ENCODE measurements at regions not wholly inside any gene's neighbourhood (a gene's known extent, or its start where the extent isn't known, plus 50 kb on each side); places are given as distances from the start of the nearest gene placed in this dataset.

GRCh38 chrX:109841869-109842579, 109.0 kb upstream of the ACSL4 start:
- peaks cover 10% of the 10 kb centered on the region for H3K4me1 Mint-ChIP-seq (ENCODE audit: low read depth)
- H3K9me3 Mint-ChIP-seq: no peaks in the 10 kb centered on the region
- H3K36me3 Mint-ChIP-seq (ENCODE audit: low read depth): no peaks in the 10 kb centered on the region
- no peak overlapping the region for H3K4me3 Mint-ChIP-seq
- ATAC-seq: peak; percentile 65
- intact Hi-C loops (cut with micrococcal nuclease): loop anchor here (5.0 kb wide), 1 partner anchor 110 kb away; the partner anchor contains the start of gene ACSL4
- POLR2A ChIA-PET: no interaction called here
- peak; percentile 11 for DNase-seq
- CTCF ChIA-PET: interaction anchor here (4.0 kb wide), 1 partner anchor 14 kb away, joined by 24 read pairs; no protein-coding TSS in a partner anchor
- H3K27me3 Mint-ChIP-seq: no peaks in the 10 kb centered on the region
- no peak for TF ChIP-seq CTCF (IDR thresholded peaks at IDR 0.05)
- H3K27ac Mint-ChIP-seq: peak overlapping the region; percentile 80

- Mint-ChIP-seq H3K27me3 (no peaks in the 10 kb centered on the region), H3K4me1 (ENCODE audit: low read depth) (peaks cover 16% of the 10 kb centered on the region), H3K4me3 (no peak overlapping the region), H3K27ac (no peak overlapping the region), H3K36me3 (ENCODE audit: low read depth) (no peaks in the 10 kb centered on the region), H3K9me3 (no peaks in the 10 kb centered on the region)
- TF ChIP-seq CTCF (IDR thresholded peaks at IDR 0.05): no peak
- ChIA-PET POLR2A (no interaction called here), CTCF (interaction anchor here (4.0 kb wide), 1 partner anchor 14 kb away, joined by 24 read pairs; no protein-coding TSS in a partner anchor)
- no peak for ATAC-seq
- intact Hi-C loops (cut with micrococcal nuclease): loop anchor here (5.0 kb wide), 1 partner anchor 110 kb away; the partner anchor contains the start of gene ACSL4
- DNase-seq: no peak
These were observed 109.6 kb upstream of the ACSL4 start for GRCh38 chrX:109842611-109843010.

- DNase-seq: peak; percentile 8
- ChIA-PET CTCF (interaction anchor here (0.7 to 4.0 kb wide), 3 partner anchors 12 to 132 kb away, joined by 3 to 24 read pairs (median 3); no protein-coding TSS in a partner anchor), POLR2A (no interaction called here)
- no peak for TF ChIP-seq CTCF (IDR thresholded peaks at IDR 0.05)
- Mint-ChIP-seq H3K27me3 (no peaks in the 10 kb centered on the region), H3K4me3 (no peak overlapping the region), H3K4me1 (ENCODE audit: low read depth) (peaks cover 27% of the 10 kb centered on the region), H3K9me3 (no peaks in the 10 kb centered on the region), H3K27ac (no peak overlapping the region), H3K36me3 (ENCODE audit: low read depth) (no peaks in the 10 kb centered on the region)
- intact Hi-C loops (cut with micrococcal nuclease): loop anchor here (5.0 kb wide), 1 partner anchor 112 kb away; the partner anchor contains the start of gene ACSL4
- peak; percentile 32 for ATAC-seq
These were observed 111.1 kb upstream of the ACSL4 start for GRCh38 chrX:109843963-109844751.

- POLR2A ChIA-PET: no interaction called here
- Mint-ChIP-seq H3K4me1 (ENCODE audit: low read depth) (peaks cover 27% of the 10 kb centered on the region), H3K27ac (no peak overlapping the region), H3K9me3 (no peaks in the 10 kb centered on the region), H3K4me3 (no peak overlapping the region), H3K27me3 (no peaks in the 10 kb centered on the region), H3K36me3 (ENCODE audit: low read depth) (no peaks in the 10 kb centered on the region)
- CTCF ChIA-PET: no interaction called here
- DNase-seq (no peak), ATAC-seq (no peak)
- TF ChIP-seq CTCF (IDR thresholded peaks at IDR 0.05): no peak
- intact Hi-C loops (cut with micrococcal nuclease): loop anchor here (5.0 kb wide), 1 partner anchor 113 kb away; the partner anchor contains the start of gene ACSL4
These were observed 111.9 kb upstream of the ACSL4 start for GRCh38 chrX:109844986-109845385.
